RWPE1 (cell line): ENCODE measurements at regions not wholly inside any gene's neighbourhood (a gene's known extent, or its start where the extent isn't known, plus 50 kb on each side); places are given as distances from the start of the nearest gene placed in this dataset.
"Not testable (repeated sequence)": the region's sequence is repeated elsewhere in the genome, so short reads cannot be mapped to it uniquely, and the experiment has no call there.

Source experiments
- CTCF ChIA-PET: fragments of 350-600 bp; sonication (Branson Sonifier 250); formaldehyde crosslinking; extraction: SDS; loops from one replicate; lab custom pipeline; 2021; lab: Yijun Ruan, JAX
- POLR2A ChIA-PET: fragments of 400-600 bp; formaldehyde crosslinking; extraction: SDS; loops from one replicate; lab custom pipeline; 2020; ENCODE audit warnings: antibody characterized with exemption; ENCODE audit not compliant: low non-redundant PET; lab: Yijun Ruan, JAX
- DNase-seq: peaks from one replicate; pipeline ENCODE4 v3.0.0; 2012; ENCODE audit warnings: low spot score
- H3K27ac ChIP-seq: fragments of 450-650 bp; 2 replicates; pipeline ENCODE4 v1.5.1; 2017
- TF ChIP-seq, protein P1 (sequence below): fragments of 450-650 bp; conservative IDR thresholded peaks from 2 replicates; pipeline ENCODE4 v1.5.1; 2017; ENCODE audit warnings: low read depth, mild to moderate bottlenecking

DNA sequence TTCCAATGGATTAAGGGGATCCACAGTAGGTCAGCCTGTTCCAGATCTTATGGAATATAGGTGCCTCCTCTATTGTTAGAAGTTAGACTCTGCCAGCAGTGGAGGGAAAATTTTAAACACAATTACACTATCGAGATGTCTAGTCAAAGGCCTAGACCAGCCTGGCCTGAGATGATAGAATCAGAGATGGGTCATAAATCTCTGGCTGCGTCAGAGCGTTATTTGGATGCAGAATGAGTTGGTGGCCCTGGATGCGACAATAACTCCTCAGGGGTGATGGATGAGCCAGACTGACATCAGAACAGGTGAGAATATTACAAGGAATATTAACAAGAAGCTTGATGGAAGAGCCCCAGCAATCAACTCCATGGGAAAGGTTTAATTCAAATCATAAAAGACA, 149.3 kb upstream of the TCF4 start:
- CTCF ChIA-PET, result no interaction called here
- TF ChIP-seq, protein P1, sequence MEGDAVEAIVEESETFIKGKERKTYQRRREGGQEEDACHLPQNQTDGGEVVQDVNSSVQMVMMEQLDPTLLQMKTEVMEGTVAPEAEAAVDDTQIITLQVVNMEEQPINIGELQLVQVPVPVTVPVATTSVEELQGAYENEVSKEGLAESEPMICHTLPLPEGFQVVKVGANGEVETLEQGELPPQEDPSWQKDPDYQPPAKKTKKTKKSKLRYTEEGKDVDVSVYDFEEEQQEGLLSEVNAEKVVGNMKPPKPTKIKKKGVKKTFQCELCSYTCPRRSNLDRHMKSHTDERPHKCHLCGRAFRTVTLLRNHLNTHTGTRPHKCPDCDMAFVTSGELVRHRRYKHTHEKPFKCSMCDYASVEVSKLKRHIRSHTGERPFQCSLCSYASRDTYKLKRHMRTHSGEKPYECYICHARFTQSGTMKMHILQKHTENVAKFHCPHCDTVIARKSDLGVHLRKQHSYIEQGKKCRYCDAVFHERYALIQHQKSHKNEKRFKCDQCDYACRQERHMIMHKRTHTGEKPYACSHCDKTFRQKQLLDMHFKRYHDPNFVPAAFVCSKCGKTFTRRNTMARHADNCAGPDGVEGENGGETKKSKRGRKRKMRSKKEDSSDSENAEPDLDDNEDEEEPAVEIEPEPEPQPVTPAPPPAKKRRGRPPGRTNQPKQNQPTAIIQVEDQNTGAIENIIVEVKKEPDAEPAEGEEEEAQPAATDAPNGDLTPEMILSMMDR, result no peak
- DNase-seq, result no peak
- POLR2A ChIA-PET, result no interaction called here
- H3K27ac ChIP-seq, result no peak overlapping the region

DNA sequence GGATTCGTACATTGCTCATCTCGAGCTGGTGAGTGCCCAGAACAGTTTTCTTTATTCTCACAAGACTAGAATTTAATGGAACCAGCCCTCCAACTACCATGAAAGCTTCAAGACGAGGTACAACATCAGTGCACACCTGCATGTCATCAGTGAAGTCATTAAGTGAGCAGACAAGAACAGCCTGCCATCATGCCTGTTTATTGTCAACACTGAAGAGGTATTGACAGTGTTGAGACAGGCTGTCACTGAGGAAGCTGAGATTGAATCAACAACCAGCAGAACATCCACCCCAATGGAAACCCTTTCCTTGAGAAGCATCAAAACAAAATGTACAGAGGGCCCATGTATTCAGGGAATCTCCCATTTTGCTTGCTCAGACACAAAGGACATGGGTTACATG, 148.0 kb upstream of the TCF4 start:
- TF ChIP-seq, protein P1, result no peak
- DNase-seq, result no peak
- no peak overlapping the region for H3K27ac ChIP-seq
- POLR2A ChIA-PET, result no interaction called here
- CTCF ChIA-PET, result no interaction called here

DNA sequence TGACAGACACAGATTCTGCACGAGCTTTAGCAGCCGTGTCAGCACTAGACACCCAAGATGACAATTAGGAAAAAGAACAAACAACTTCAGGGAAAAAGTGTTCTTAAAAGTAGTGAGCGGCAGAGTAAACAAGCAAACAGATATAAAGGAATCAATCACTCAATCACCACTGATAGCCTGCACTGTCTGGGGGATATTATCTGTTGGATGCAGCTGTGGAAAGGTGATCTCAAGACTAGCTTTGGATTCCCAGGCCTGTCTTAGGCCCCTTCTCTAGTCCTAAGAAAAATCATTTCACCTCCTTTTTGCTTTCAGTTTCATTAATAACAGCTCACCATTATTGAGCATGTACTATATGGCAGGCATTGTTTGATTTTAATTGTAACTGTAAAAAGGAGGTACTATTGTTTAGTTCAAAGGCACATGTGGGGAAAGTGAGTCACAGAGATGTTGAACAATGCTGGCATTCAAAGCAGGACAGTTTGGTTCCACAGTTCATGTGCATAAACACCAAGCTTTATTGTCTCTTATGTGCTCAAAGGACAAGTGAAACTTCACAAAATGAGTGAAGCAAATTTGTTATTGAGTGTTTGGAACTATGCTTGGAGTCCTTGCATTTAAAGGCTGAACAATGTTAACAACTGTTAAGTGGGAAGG, 147.3 kb upstream of the TCF4 start:
- no peak for DNase-seq
- ChIA-PET POLR2A (no interaction called here), CTCF (interaction anchor here (0.6 kb wide), 1 partner anchor 461 kb away, joined by 5 read pairs; no protein-coding TSS in a partner anchor)
- no peak overlapping the region for H3K27ac ChIP-seq
- TF ChIP-seq, protein P1, result no peak

DNA sequence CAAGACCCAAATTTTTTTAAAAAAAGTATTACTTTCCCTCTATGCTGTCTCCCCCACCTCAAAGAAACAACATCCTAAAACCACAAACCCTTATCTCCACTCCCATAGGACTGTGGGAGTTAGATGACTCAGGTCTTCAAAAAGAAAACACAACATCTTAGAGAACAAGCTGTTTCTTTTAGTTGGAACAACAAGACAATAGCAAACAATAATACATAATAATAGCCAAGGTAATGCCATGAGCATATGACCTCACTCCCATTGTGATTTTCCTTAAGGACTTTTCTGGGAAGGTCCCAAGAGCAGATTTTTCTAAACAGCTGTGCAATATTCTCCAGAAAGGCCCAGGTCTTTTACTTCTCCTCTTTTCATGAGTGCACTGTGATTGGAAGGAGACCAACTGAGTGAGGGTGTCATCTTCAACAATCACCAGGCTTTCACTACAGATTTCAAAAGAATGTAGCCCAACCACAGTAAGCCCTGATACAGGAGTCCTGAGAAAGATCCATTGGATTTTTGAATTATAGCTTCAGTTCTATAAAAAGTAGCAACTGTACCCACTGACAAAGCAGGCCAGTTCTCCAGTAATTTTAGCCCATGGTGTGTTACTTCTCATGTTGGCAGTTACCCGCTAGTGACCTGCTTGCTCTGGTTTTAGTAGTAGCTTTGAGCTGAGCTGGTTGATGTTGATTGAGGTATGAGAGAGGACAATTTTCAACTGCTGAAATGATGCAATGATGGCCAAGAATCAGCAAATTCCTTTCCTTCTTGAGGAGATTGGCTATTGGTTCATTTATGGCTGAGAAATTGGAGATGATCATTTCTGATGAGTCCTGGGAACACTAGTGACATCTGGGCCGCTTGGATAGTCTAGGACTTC, 144.5 kb upstream of the TCF4 start:
- ChIA-PET POLR2A (no interaction called here), CTCF (no interaction called here)
- TF ChIP-seq, protein P1, result no peak
- no peak for DNase-seq
- H3K27ac ChIP-seq, result no peak overlapping the region

DNA sequence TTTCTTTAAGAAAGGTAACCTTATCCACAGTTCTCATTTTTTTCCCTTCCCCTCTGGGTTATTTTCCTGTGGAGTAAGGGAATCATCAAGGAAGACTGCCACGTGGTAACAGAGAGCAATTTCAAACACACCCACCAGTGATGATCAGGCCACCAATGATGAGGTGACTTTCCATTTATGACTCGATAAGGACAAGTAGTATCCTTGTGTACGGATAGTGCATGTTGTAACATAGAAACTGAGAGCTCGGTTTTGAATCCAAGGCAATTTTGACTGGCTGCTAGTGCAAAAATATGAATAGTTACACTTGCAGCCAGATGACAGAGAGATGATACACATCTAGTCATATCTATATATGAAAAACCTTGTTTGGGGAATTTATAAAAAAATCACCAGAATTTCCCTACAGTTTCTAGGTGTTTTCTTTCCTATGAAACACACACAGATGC, 143.6 kb upstream of the TCF4 start:
- TF ChIP-seq, protein P1, result no peak
- DNase-seq, result no peak
- ChIA-PET POLR2A (no interaction called here), CTCF (no interaction called here)
- no peak overlapping the region for H3K27ac ChIP-seq

DNA sequence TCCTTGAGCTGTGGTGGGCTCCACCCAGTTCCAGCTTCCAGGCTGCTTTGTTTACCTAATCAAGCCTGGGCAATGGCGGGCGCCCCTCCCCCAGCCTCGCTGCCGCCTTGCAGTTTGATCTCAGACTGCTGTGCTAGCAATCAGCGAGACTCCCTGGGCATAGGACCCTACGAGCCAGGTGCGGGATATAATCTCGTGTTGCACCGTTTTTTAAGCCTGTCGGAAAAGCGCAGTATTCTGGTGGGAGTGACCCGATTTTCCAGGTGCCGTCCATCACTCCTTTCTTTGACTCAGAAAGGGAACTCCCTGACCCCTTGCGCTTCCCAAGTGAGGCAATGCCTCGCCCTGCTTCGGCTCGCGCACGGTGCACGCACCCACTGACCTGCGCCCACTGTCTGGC, 133.0 kb upstream of the TCF4 start:
- POLR2A ChIA-PET, DNase-seq, H3K27ac ChIP-seq, CTCF ChIA-PET: not testable (repeated sequence)

DNA sequence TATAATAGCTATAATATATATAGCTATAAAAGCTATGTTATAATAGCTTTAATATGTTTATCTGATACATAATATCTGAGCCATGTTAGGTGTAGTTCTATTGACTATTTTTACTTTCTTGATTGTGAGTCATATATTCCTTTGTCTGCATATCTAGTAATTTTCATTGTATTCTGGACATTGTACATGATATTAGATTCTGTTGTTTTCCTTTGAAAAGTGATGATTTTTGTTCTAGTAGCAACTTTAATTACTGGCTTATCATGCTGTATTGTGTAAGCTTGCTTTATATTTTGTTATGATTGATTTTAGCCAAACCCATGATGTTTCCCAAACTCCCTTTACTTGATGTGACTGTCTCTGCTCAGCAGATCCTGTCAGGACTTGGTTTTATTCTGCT, 125.7 kb upstream of the TCF4 start:
- POLR2A ChIA-PET, result no interaction called here
- CTCF ChIA-PET, result no interaction called here
- TF ChIP-seq, protein P1, result no peak
- DNase-seq, result no peak
- H3K27ac ChIP-seq, result no peak overlapping the region
